H9 (cell line): ENCODE measurements at regions not wholly inside any gene's neighbourhood (a gene's known extent, or its start where the extent isn't known, plus 50 kb on each side); places are given as distances from the start of the nearest gene placed in this dataset.

Source experiments
- DNase-seq: peaks from one replicate; pipeline ENCODE4 v3.0.0-alpha.2; 2017
- H2AFZ ChIP-seq: one replicate; pipeline ENCODE4 v1.6.1; 2013; ENCODE audit warnings: mild to moderate bottlenecking, low read length, control low read depth, moderate library complexity
- H2AK5ac ChIP-seq: 2 replicates; pipeline ENCODE4 v1.6.1; 2013; ENCODE audit warnings: low read length, control low read depth, mixed read lengths; ENCODE audit not compliant: insufficient read length
- H2BK120ac ChIP-seq: one replicate; pipeline ENCODE4 v1.6.1; 2013; ENCODE audit warnings: low read depth, mild to moderate bottlenecking, low read length, control low read depth, inconsistent platforms; ENCODE audit not compliant: poor library complexity, severe bottlenecking
- H2BK12ac ChIP-seq: 2 replicates; pipeline ENCODE4 v1.6.1; 2013; ENCODE audit warnings: low read length, control low read depth, mixed read lengths, low read depth; ENCODE audit not compliant: insufficient read length
- H2BK15ac ChIP-seq: 2 replicates; pipeline ENCODE4 v1.6.1; 2013; ENCODE audit warnings: low read depth, low read length, control low read depth
- H2BK20ac ChIP-seq: one replicate; pipeline ENCODE4 v1.6.1; 2013; ENCODE audit warnings: low read depth, mild to moderate bottlenecking, low read length, control low read depth, inconsistent platforms; ENCODE audit not compliant: poor library complexity, severe bottlenecking
- H2BK5ac ChIP-seq: 2 replicates; pipeline ENCODE4 v1.6.1; 2013; ENCODE audit warnings: low read length, control low read depth, mixed read lengths; ENCODE audit not compliant: insufficient read length
- H3K14ac ChIP-seq: 2 replicates; pipeline ENCODE4 v1.6.1; 2013; ENCODE audit warnings: low read length, control low read depth; ENCODE audit not compliant: insufficient read depth
- H3K18ac ChIP-seq: 2 replicates; pipeline ENCODE4 v1.6.1; 2013; ENCODE audit warnings: low read depth, mild to moderate bottlenecking, mixed read lengths, low read length, control low read depth; ENCODE audit not compliant: insufficient read length
- H3K23ac ChIP-seq: 2 replicates; pipeline ENCODE4 v1.6.1; 2013; ENCODE audit warnings: low read length, control low read depth, mixed read lengths, low read depth; ENCODE audit not compliant: insufficient read length
- H3K23me2 ChIP-seq: 2 replicates; pipeline ENCODE4 v1.6.1; 2013; ENCODE audit warnings: low read depth, mild to moderate bottlenecking, mixed read lengths, low read length, control low read depth; ENCODE audit not compliant: insufficient read length, poor library complexity, severe bottlenecking
- H3K27ac ChIP-seq: 2 replicates; pipeline ENCODE4 v1.5.1; 2013; ENCODE audit warnings: low read length, control low read depth, mixed read lengths, low read depth; ENCODE audit not compliant: insufficient read length
- H3K27me3 ChIP-seq: 2 replicates; pipeline ENCODE4 v1.6.1; 2013; ENCODE audit warnings: low read length, control low read depth, inconsistent platforms; ENCODE audit not compliant: insufficient read depth
- H3K4ac ChIP-seq: 2 replicates; pipeline ENCODE4 v1.6.1; 2013; ENCODE audit warnings: low read depth, mild to moderate bottlenecking, control low read depth, inconsistent platforms, low read length, moderate library complexity
- H3K4me1 ChIP-seq: 2 replicates; pipeline ENCODE4 v1.6.1; 2013; ENCODE audit warnings: low read length, control low read depth, inconsistent platforms; ENCODE audit not compliant: insufficient read depth
- H3K4me2 ChIP-seq: 2 replicates; pipeline ENCODE4 v1.6.1; 2013; ENCODE audit warnings: low read length, control low read depth, mixed read lengths; ENCODE audit not compliant: insufficient read length, insufficient read depth
- H3K56ac ChIP-seq: 2 replicates; pipeline ENCODE4 v1.6.1; 2013; ENCODE audit warnings: low read depth, mild to moderate bottlenecking, mixed read lengths, low read length, control low read depth; ENCODE audit not compliant: insufficient read length
- H3K79me1 ChIP-seq: 2 replicates; pipeline ENCODE4 v1.6.1; 2013; ENCODE audit warnings: low read depth, mild to moderate bottlenecking, moderate library complexity, low read length, control low read depth, inconsistent platforms; ENCODE audit not compliant: insufficient read depth, poor library complexity, severe bottlenecking
- H3K79me2 ChIP-seq: 2 replicates; pipeline ENCODE4 v1.6.1; 2013; ENCODE audit warnings: low read length, control low read depth, inconsistent platforms; ENCODE audit not compliant: insufficient read depth
- H3K9ac ChIP-seq: 2 replicates; pipeline ENCODE4 v1.6.1; 2013; ENCODE audit warnings: low read length, control low read depth, mixed read lengths; ENCODE audit not compliant: insufficient read length; ENCODE audit errors: extremely low read depth
- H3K9me3 ChIP-seq: one replicate; pipeline ENCODE4 v1.6.1; 2013; ENCODE audit warnings: low read depth, low read length, inconsistent platforms; ENCODE audit not compliant: control insufficient read depth
- H3T11ph ChIP-seq: one replicate; pipeline ENCODE4 v1.6.1; 2013; ENCODE audit warnings: mild to moderate bottlenecking, low read length, control low read depth, inconsistent platforms
- H4K20me1 ChIP-seq: one replicate; pipeline ENCODE4 v1.6.1; 2013; ENCODE audit not compliant: control insufficient read depth, insufficient read length, insufficient read depth
- H4K5ac ChIP-seq: 2 replicates; pipeline ENCODE4 v1.6.1; 2013; ENCODE audit warnings: low read depth, mild to moderate bottlenecking, mixed read lengths, low read length, control low read depth; ENCODE audit not compliant: insufficient read length
- H4K8ac ChIP-seq: replicated peaks from 2 replicates; pipeline ENCODE4 v1.6.1; 2013; ENCODE audit warnings: low read length, control low read depth, mixed read lengths, low read depth; ENCODE audit not compliant: insufficient read length
- H4K91ac ChIP-seq: 2 replicates; pipeline ENCODE4 v1.6.1; 2013; ENCODE audit warnings: low read depth, mild to moderate bottlenecking, moderate library complexity, mixed read lengths, low read length, control low read depth; ENCODE audit not compliant: insufficient read length
- H3K27ac Mint-ChIP-seq, 3 experiments: 2 replicates in 2 of 3; 3 replicates in 1 of 3; pipeline ENCODE4 v1.8.0; 2020 to 2021; ENCODE audit warnings: mixed read lengths in 3 of 3, mild to moderate bottlenecking in 1 of 3, moderate library complexity in 1 of 3
- H3K27me3 Mint-ChIP-seq: 2 replicates; pipeline ENCODE4 v1.8.0; 2021; ENCODE audit warnings: low read depth, mild to moderate bottlenecking, moderate library complexity, mixed read lengths
- H3K36me3 Mint-ChIP-seq, 3 experiments: 2 replicates in 2 of 3; 3 replicates in 1 of 3; pipeline ENCODE4 v1.8.0; 2020 to 2021; ENCODE audit warnings: low read depth in 3 of 3, mixed read lengths in 3 of 3; ENCODE audit not compliant: insufficient read depth in 1 of 3
- H3K4me1 Mint-ChIP-seq, 2 experiments: 2 replicates each; pipeline ENCODE4 v1.8.0; 2020; ENCODE audit warnings: mixed read lengths in 2 of 2
- H3K4me3 Mint-ChIP-seq, 2 experiments: 2 replicates in 1 of 2; 3 replicates in 1 of 2; pipeline ENCODE4 v1.8.0; 2020 to 2021; ENCODE audit warnings: mild to moderate bottlenecking in 2 of 2, mixed read lengths in 2 of 2, moderate library complexity in 1 of 2
- H3K9me3 Mint-ChIP-seq, 2 experiments: 2 replicates in 1 of 2; 3 replicates in 1 of 2; pipeline ENCODE4 v1.8.0; 2020; ENCODE audit warnings: mild to moderate bottlenecking in 2 of 2, mixed read lengths in 2 of 2, moderate library complexity in 1 of 2
- WGBS: extraction: QIAGEN DNeasy Blood & Tissue Kit; methylation state at CpG from one replicate; pipeline ENCODE4 v1.1.7; 2013; ENCODE audit warnings: missing lambda C conversion rate, low lambda C conversion rate, mixed read lengths; ENCODE audit not compliant: insufficient read length; ENCODE audit errors: extremely low coverage; 5-methylcytosine and 5-hydroxymethylcytosine counted together
- TF ChIP-seq, protein P1 (sequence below): fragments of 200-600 bp; sonication (generic); conservative IDR thresholded peaks from 3 replicates; pipeline ENCODE4 v1.8.0; 2021; ENCODE audit warnings: antibody characterized with exemption, mild to moderate bottlenecking

DNA sequence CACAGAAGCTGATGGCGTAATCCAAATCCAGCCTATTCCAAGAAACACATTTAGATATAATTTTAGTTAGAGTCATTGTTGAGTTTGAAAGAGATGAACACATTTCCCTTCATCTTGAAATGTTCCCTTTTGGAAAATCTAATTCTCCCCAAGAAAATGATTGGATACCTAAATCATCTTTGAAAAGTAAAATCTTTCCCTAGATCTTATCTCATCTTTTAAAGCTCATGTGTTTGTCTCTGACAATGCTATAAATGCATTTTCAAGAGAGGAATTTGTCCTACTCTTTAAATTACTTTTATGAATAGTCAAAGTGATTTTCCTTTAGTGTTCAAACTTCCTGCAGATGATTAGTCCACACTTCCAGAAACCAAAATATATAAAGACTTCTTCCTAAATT lies 82.6 kb upstream of the CNTN6 start:
- Histone ChIP-seq H2BK12ac (no peak overlapping the region), H4K20me1 (no peaks in the 10 kb centered on the region), H3K23me2 (no peaks in the 10 kb centered on the region), H3K56ac (no peak overlapping the region), H3K27ac (no peak overlapping the region), H3K4ac (no peak overlapping the region), H3K23ac (no peak overlapping the region), H4K8ac (no peak overlapping the region), H3K14ac (no peak overlapping the region), H2BK15ac (no peak overlapping the region), H4K91ac (no peak overlapping the region), H3K27me3 (no peaks in the 10 kb centered on the region), H2BK5ac (no peak overlapping the region), H3K9me3 (no peaks in the 10 kb centered on the region), H2BK120ac (no peak overlapping the region), H2AFZ (no peak overlapping the region), H2AK5ac (no peak overlapping the region), H3K18ac (no peak overlapping the region), H4K5ac (no peak overlapping the region), H3T11ph (no peak overlapping the region), H2BK20ac (no peak overlapping the region), H3K79me2 (no peaks in the 10 kb centered on the region), H3K4me1 (no peaks in the 10 kb centered on the region), H3K79me1 (no peaks in the 10 kb centered on the region), H3K9ac (no peak overlapping the region), H3K4me2 (no peak overlapping the region)
- no peaks in the 10 kb centered on the region for H3K36me3 Mint-ChIP-seq
- no peaks in the 10 kb centered on the region for H3K9me3 Mint-ChIP-seq
- DNase-seq = no peak
- H3K4me3 Mint-ChIP-seq = no peak overlapping the region
- TF ChIP-seq, protein P1, sequence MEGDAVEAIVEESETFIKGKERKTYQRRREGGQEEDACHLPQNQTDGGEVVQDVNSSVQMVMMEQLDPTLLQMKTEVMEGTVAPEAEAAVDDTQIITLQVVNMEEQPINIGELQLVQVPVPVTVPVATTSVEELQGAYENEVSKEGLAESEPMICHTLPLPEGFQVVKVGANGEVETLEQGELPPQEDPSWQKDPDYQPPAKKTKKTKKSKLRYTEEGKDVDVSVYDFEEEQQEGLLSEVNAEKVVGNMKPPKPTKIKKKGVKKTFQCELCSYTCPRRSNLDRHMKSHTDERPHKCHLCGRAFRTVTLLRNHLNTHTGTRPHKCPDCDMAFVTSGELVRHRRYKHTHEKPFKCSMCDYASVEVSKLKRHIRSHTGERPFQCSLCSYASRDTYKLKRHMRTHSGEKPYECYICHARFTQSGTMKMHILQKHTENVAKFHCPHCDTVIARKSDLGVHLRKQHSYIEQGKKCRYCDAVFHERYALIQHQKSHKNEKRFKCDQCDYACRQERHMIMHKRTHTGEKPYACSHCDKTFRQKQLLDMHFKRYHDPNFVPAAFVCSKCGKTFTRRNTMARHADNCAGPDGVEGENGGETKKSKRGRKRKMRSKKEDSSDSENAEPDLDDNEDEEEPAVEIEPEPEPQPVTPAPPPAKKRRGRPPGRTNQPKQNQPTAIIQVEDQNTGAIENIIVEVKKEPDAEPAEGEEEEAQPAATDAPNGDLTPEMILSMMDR = no peak
- 0 out of 4 replicates have a peak, but pooled peaks cover 0 to 3% of the 10 kb centered on the region in 2 experiments for H3K4me1 Mint-ChIP-seq
- WGBS = no CpG with 5 or more reads among the region's 1 CpG
- H3K27me3 Mint-ChIP-seq = no peaks in the 10 kb centered on the region
- H3K27ac Mint-ChIP-seq = no peak overlapping the region
